PC-3 (cell line): ENCODE measurements at regions not wholly inside any gene's neighbourhood (a gene's known extent, or its start where the extent isn't known, plus 50 kb on each side); places are given as distances from the start of the nearest gene placed in this dataset.

ENCODE experiments used
- ATAC-seq: fragments of 200-7000 bp; cut with Tn5 transposase; 2 replicates; pipeline ENCODE4 v1.9.1; 2020; ENCODE audit warnings: mild to moderate bottlenecking, moderate library complexity
- BruUV-seq: library from RNA; stranded (reverse); fragments of 400-500 nt; replicated peaks from 2 replicates; lab custom pipeline; 2021; lab: Mats Ljungman, UMichigan
- CTCF ChIA-PET: fragments of 300-600 bp; sonication (Branson Sonifier 250); formaldehyde crosslinking; loops from one replicate; lab custom pipeline; 2022; ENCODE audit warnings: antibody characterized with exemption; lab: Charles Lee
- POLR2A ChIA-PET: fragments of 300-600 bp; sonication (Branson Sonifier 250); formaldehyde crosslinking; loops from one replicate; lab custom pipeline; 2022; ENCODE audit warnings: antibody characterized with exemption; ENCODE audit not compliant: unreplicated experiment; lab: Charles Lee
- DNase-seq: peaks from one replicate; pipeline ENCODE4 v3.0.0-alpha.2; 2015
- H2AFZ ChIP-seq: fragments of 300-600 bp; sonication (generic); 2 replicates; pipeline ENCODE4 v1.6.0; 2016; ENCODE audit warnings: antibody characterized with exemption, low read length
- H3F3A ChIP-seq: fragments of 300-600 bp; sonication (generic); one replicate; pipeline ENCODE4 v1.6.0; 2017; ENCODE audit warnings: antibody characterized with exemption, low read length, control low read depth, mild to moderate bottlenecking; ENCODE audit not compliant: unreplicated experiment
- H3K27ac ChIP-seq: fragments of 300-600 bp; sonication (generic); 2 replicates; pipeline ENCODE4 v1.5.1; 2016; ENCODE audit warnings: mild to moderate bottlenecking, low read length
- H3K27me3 ChIP-seq: fragments of 300-600 bp; sonication (generic); 2 replicates; pipeline ENCODE4 v1.6.1; 2016; ENCODE audit warnings: low read length, mixed read lengths
- H3K36me3 ChIP-seq: fragments of 300-600 bp; sonication (generic); 2 replicates; pipeline ENCODE4 v1.6.1; 2016; ENCODE audit warnings: low read depth, mixed run types, low read length, mixed read lengths
- H3K4me1 ChIP-seq: fragments of 300-600 bp; sonication (generic); 2 replicates; pipeline ENCODE4 v1.5.1; 2016; ENCODE audit warnings: low read length; ENCODE audit not compliant: insufficient read depth
- H3K4me2 ChIP-seq: fragments of 300-600 bp; sonication (generic); 2 replicates; pipeline ENCODE4 v1.6.0; 2016; ENCODE audit warnings: low read length
- H3K4me3 ChIP-seq: fragments of 300-600 bp; sonication (generic); 2 replicates; pipeline ENCODE4 v1.5.1; 2016; ENCODE audit warnings: mild to moderate bottlenecking, low read length, mixed read lengths
- H3K79me2 ChIP-seq: fragments of 300-600 bp; sonication (generic); 2 replicates; pipeline ENCODE4 v1.6.1; 2017; ENCODE audit warnings: low read length, mixed read lengths
- H3K9ac ChIP-seq: fragments of 300-600 bp; sonication (generic); 2 replicates; pipeline ENCODE4 v1.6.0; 2016; ENCODE audit warnings: mild to moderate bottlenecking, low read length
- H3K9me2 ChIP-seq: fragments of 300-600 bp; sonication (generic); replicated peaks from 2 replicates; pipeline ENCODE4 v1.6.1; 2016; ENCODE audit warnings: mixed run types, low read length, mixed read lengths
- H3K9me3 ChIP-seq: fragments of 300-600 bp; sonication (generic); 2 replicates; pipeline ENCODE4 v1.6.1; 2016; ENCODE audit warnings: low read length, mixed read lengths
- H4K20me1 ChIP-seq: fragments of 300-600 bp; sonication (generic); 2 replicates; pipeline ENCODE4 v1.6.1; 2016; ENCODE audit warnings: low read length, mixed read lengths
- CTCF ChIP-seq: fragments of 300-600 bp; sonication (generic); conservative IDR thresholded peaks from 2 replicates; pipeline ENCODE4 v1.5.1; 2017; ENCODE audit warnings: antibody characterized with exemption, low read depth, mild to moderate bottlenecking, low read length
- EZH2 ChIP-seq: fragments of 300-600 bp; sonication (generic); IDR thresholded peaks from one replicate; pipeline ENCODE4 v1.6.1; 2017; ENCODE audit warnings: antibody characterized with exemption, mild to moderate bottlenecking, low read length; ENCODE audit not compliant: unreplicated experiment
- EZH2phosphoT487 ChIP-seq: fragments of 300-600 bp; sonication (generic); IDR thresholded peaks from 2 replicates; pipeline ENCODE4 v1.6.1; 2018; ENCODE audit warnings: mild to moderate bottlenecking, antibody characterized with exemption, low read length, borderline replicate concordance
- intact Hi-C: fragments of 100-400 bp; cut with micrococcal nuclease; formaldehyde crosslinking; loops from 2 replicates; pipeline ENCODE4 v1.9.0; 2023

GRCh38 chr6:95081949-95082348 is 495.4 kb upstream of the MANEA start:
- ATAC-seq, result no peak
- ChIA-PET POLR2A (no interaction called here), CTCF (no interaction called here)
- H2AFZ ChIP-seq, result no peak overlapping the region
- H3F3A ChIP-seq, result no peaks in the 10 kb centered on the region
- H4K20me1 ChIP-seq, result no peaks in the 10 kb centered on the region
- H3K27me3 ChIP-seq, result no peaks in the 10 kb centered on the region
- no peaks in the 10 kb centered on the region for H3K9me3 ChIP-seq
- no peak overlapping the region for H3K4me2 ChIP-seq
- no peaks in the 10 kb centered on the region for H3K9me2 ChIP-seq
- no peak overlapping the region for H3K4me3 ChIP-seq
- BruUV-seq, result no TSS peak
- H3K36me3 ChIP-seq, result no peaks in the 10 kb centered on the region
- no peak overlapping the region for H3K27ac ChIP-seq
- intact Hi-C loops, result no loop called here
- TF ChIP-seq EZH2, result no peak
- no peak for TF ChIP-seq EZH2phosphoT487
- TF ChIP-seq CTCF, result no peak
- H3K9ac ChIP-seq, result no peak overlapping the region
- H3K79me2 ChIP-seq, result no peaks in the 10 kb centered on the region
- no peak for DNase-seq
- no peaks in the 10 kb centered on the region for H3K4me1 ChIP-seq

GRCh38 chr6:95083506-95083905 is 493.8 kb upstream of the MANEA start:
- ATAC-seq (no peak), DNase-seq (no peak)
- no peaks in the 10 kb centered on the region for H3K36me3 ChIP-seq
- BruUV-seq, result no TSS peak
- no peak overlapping the region for H3K4me2 ChIP-seq
- H4K20me1 ChIP-seq, result no peaks in the 10 kb centered on the region
- no peaks in the 10 kb centered on the region for H3K79me2 ChIP-seq
- H3K27ac ChIP-seq, result no peak overlapping the region
- H3K9me3 ChIP-seq, result no peaks in the 10 kb centered on the region
- ChIA-PET POLR2A (no interaction called here), CTCF (no interaction called here)
- peaks cover 5% of the 10 kb centered on the region; the same call in 1 of the 2 replicates for H3K4me1 ChIP-seq
- no peaks in the 10 kb centered on the region for H3K9me2 ChIP-seq
- H3F3A ChIP-seq, result no peaks in the 10 kb centered on the region
- intact Hi-C loops, result no loop called here
- no peak overlapping the region for H3K4me3 ChIP-seq
- no peak for TF ChIP-seq EZH2phosphoT487
- no peak for TF ChIP-seq CTCF
- no peak for TF ChIP-seq EZH2
- H3K9ac ChIP-seq, result no peak overlapping the region
- no peak overlapping the region for H2AFZ ChIP-seq
- H3K27me3 ChIP-seq, result no peaks in the 10 kb centered on the region

- Histone ChIP-seq H3F3A (no peaks in the 10 kb centered on the region), H4K20me1 (no peaks in the 10 kb centered on the region), H2AFZ (no peak overlapping the region), H3K9me3 (no peaks in the 10 kb centered on the region), H3K36me3 (no peaks in the 10 kb centered on the region), H3K4me3 (no peak overlapping the region), H3K79me2 (no peaks in the 10 kb centered on the region), H3K4me1 (peaks cover 5% of the 10 kb centered on the region; the same call in 1 of the 2 replicates), H3K9me2 (no peaks in the 10 kb centered on the region), H3K27me3 (no peaks in the 10 kb centered on the region), H3K4me2 (no peak overlapping the region), H3K27ac (no peak overlapping the region), H3K9ac (no peak overlapping the region)
- ChIA-PET POLR2A (no interaction called here), CTCF (no interaction called here)
- DNase-seq, result no peak
- ATAC-seq, result no peak
- BruUV-seq, result no TSS peak
- intact Hi-C loops, result no loop called here
- TF ChIP-seq EZH2phosphoT487 (no peak), EZH2 (no peak), CTCF (no peak)
Observed at GRCh38 chr6:95084867-95085266, 492.5 kb upstream of the MANEA start.
